ENCODE measurements at regions not wholly inside any gene's neighbourhood (a gene's known extent, or its start where the extent isn't known, plus 50 kb on each side); places are given as distances from the start of the nearest gene placed in this dataset.

GRCh38 chr1:78226784-78227183 lies 181.0 kb downstream of the GIPC2 start:
- Histone ChIP-seq H3K9me3 (ENCODE audit: control insufficient read depth in 1 of 2, insufficient read depth in 1 of 2, low read depth in 1 of 2, low read length in 2 of 2) (no peaks in the 10 kb centered on the region), H3K4me2 (ENCODE audit: low read length) (no peak overlapping the region), H3K79me2 (ENCODE audit: insufficient read depth, low read length) (no peaks in the 10 kb centered on the region), H3K27me3 (ENCODE audit: insufficient read depth, low read length) (no peaks in the 10 kb centered on the region), H3K4me3 (replicated peaks in 1 of 2; ENCODE audit: low read depth in 1 of 2, low read length in 2 of 2) (no peak overlapping the region), H2AFZ (ENCODE audit: low read depth, low read length, poor library complexity, severe bottlenecking) (no peak overlapping the region), H3K9me2 (ENCODE audit: insufficient read depth) (no peaks in the 10 kb centered on the region), H3K9ac (ENCODE audit: low read length) (no peak overlapping the region), H4K20me1 (ENCODE audit: insufficient read depth) (no peaks in the 10 kb centered on the region), H3K36me3 (ENCODE audit: control insufficient read depth in 1 of 2, insufficient read depth in 2 of 2, low read length in 2 of 2) (no peaks in the 10 kb centered on the region), H3K4me1 (ENCODE audit: control insufficient read depth in 1 of 2, insufficient read depth in 2 of 2, low read length in 2 of 2) (no peaks in the 10 kb centered on the region), H3K27ac (ENCODE audit: low read depth, low read length) (no peak overlapping the region)
- CTCF ChIA-PET: no interaction called here
- RAD21 ChIA-PET (ENCODE audit: low non-redundant PET in 1 of 2, low total read pairs in 2 of 2, uncharacterized antibody in 2 of 2, unreplicated experiment in 2 of 2): no interaction called here
- intact Hi-C loops (cut with micrococcal nuclease): no loop called here
- BruUV-seq (replicated peaks): no TSS peak
- no peak for DNase-seq (ENCODE audit: low read depth, low spot score)
- POLR2A ChIA-PET: no interaction called here
- TF ChIP-seq SRF (IDR thresholded peaks at IDR 0.05; ENCODE audit: low read depth) (no peak), CTCF (IDR thresholded peaks at IDR 0.05 in 2 of 3, conservative IDR thresholded peaks at IDR 0.05 in 1 of 3; ENCODE audit: borderline replicate concordance in 1 of 3, insufficient read depth in 1 of 3, low read depth in 2 of 3, low read length in 2 of 3) (no peak), RAD21 (IDR thresholded peaks at IDR 0.05; ENCODE audit: low read depth) (no peak), CEBPB (IDR thresholded peaks at IDR 0.05; ENCODE audit: low read depth) (no peak), MAX (IDR thresholded peaks at IDR 0.05) (no peak), SIN3A (IDR thresholded peaks at IDR 0.05; ENCODE audit: low read depth) (no peak), POLR2A (IDR thresholded peaks at IDR 0.05; ENCODE audit: borderline replicate concordance, extremely low read depth, insufficient read depth, insufficient read length) (no peak), SP1 (IDR thresholded peaks at IDR 0.05; ENCODE audit: low read depth) (no peak), TCF7L2 (IDR thresholded peaks at IDR 0.05; ENCODE audit: borderline replicate concordance, extremely low read depth, insufficient read depth, insufficient read length) (no peak), EZH2phosphoT487 (IDR thresholded peaks at IDR 0.05; ENCODE audit: borderline replicate concordance) (no peak), ZFX (IDR thresholded peaks at IDR 0.05) (no peak), ZNF274 (IDR thresholded peaks at IDR 0.05; ENCODE audit: low read depth, low read length) (no peak), CBX3 (IDR thresholded peaks at IDR 0.05; ENCODE audit: low read depth) (no peak), FOSL1 (IDR thresholded peaks at IDR 0.05; ENCODE audit: low read depth) (no peak)
- TF ChIP-seq, protein P1, sequence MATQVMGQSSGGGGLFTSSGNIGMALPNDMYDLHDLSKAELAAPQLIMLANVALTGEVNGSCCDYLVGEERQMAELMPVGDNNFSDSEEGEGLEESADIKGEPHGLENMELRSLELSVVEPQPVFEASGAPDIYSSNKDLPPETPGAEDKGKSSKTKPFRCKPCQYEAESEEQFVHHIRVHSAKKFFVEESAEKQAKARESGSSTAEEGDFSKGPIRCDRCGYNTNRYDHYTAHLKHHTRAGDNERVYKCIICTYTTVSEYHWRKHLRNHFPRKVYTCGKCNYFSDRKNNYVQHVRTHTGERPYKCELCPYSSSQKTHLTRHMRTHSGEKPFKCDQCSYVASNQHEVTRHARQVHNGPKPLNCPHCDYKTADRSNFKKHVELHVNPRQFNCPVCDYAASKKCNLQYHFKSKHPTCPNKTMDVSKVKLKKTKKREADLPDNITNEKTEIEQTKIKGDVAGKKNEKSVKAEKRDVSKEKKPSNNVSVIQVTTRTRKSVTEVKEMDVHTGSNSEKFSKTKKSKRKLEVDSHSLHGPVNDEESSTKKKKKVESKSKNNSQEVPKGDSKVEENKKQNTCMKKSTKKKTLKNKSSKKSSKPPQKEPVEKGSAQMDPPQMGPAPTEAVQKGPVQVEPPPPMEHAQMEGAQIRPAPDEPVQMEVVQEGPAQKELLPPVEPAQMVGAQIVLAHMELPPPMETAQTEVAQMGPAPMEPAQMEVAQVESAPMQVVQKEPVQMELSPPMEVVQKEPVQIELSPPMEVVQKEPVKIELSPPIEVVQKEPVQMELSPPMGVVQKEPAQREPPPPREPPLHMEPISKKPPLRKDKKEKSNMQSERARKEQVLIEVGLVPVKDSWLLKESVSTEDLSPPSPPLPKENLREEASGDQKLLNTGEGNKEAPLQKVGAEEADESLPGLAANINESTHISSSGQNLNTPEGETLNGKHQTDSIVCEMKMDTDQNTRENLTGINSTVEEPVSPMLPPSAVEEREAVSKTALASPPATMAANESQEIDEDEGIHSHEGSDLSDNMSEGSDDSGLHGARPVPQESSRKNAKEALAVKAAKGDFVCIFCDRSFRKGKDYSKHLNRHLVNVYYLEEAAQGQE (IDR thresholded peaks at IDR 0.05; ENCODE audit: low read depth): no peak
- TF ChIP-seq, protein P2, sequence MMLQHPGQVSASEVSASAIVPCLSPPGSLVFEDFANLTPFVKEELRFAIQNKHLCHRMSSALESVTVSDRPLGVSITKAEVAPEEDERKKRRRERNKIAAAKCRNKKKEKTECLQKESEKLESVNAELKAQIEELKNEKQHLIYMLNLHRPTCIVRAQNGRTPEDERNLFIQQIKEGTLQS (IDR thresholded peaks at IDR 0.05): no peak
- no peak for ATAC-seq

Data from HCT116 (cell line).